CD4-positive, alpha-beta T cell treated with Interleukin-4 for 4 hours (primary cell): ENCODE measurements at regions not wholly inside any gene's neighbourhood (a gene's known extent, or its start where the extent isn't known, plus 50 kb on each side); places are given as distances from the start of the nearest gene placed in this dataset.
"Not testable (repeated sequence)": the region's sequence is repeated elsewhere in the genome, so short reads cannot be mapped to it uniquely, and the experiment has no call there.

ENCODE experiments used
- DNase-seq: peaks from one replicate; pipeline ENCODE4 v3.0.0-alpha.2; 2020

DNA sequence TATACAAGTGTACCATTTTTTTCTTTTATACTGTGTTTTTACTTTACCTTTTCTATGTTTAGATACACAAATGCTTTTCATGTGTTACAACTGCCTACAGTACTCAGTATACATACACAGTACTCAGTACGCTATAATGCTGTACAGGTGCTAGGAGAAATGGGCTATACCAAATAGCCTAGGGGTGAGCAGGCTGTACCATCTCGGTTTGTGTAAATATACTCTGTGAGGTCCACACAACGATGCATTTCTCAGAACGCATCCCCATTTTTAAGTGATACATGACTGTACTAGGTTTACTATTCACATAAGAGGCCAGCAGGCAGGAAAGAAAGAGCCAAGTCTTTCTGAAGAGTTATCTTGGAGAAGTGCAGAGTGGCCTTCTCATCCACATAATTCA, 426.4 kb upstream of the MTPN start:
- no peak for DNase-seq

DNA sequence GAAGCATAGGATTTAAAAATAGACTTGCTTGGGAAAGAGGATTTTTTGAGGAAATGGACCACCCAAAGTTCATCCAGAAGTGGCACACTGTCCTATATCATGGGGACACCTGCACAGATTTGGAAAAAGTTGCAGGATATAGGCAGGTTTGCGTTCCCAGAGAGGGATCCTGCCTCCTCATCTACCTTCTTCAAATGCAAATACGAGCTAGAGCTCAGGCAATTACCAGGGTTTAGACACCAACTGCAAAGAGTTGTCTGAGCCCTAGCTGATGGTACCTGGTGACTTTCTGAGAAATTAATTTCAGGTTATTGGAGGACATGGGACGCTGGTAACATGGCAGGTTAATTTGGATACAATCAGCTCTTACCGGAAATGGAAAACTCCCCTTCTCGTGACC, 423.7 kb upstream of the MTPN start:
- no peak for DNase-seq

DNA sequence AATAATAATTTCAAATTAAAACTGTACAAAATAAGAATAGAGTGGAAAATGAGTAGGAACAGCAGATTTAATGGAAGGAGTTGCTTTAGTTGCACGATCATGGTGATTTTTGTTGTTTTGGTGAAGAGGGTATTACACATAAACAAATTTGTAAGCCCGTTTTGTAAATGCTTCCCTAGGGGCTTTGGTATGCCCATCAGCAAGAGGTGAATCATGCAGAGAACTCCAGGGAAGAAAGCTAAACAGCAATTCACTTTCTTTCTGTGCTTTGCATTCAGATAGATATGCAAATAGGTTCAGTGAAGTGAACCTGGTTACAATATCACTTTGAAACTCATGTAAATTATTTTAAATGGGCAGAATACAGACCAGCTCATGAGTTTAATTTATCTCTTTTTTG, 422.2 kb upstream of the MTPN start:
- no peak for DNase-seq

DNA sequence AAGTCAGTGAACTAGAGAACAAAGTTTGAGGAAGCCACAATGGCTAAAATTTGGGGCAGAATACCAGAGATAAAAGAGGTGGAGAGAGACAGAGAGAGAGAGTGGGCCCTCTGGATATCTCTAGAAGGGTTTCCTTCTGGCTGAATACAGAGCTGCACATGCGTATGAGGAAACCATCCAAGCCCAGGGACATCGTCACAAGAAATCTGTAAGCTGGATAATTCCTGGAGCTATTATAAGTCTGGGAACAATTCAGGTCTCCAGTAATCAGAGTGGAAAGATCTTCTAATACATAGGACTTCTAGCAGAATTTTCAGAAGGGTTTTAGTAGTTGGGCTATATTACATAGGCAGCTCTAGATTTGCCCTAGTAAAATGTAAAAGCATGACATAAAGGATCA, 415.7 kb upstream of the MTPN start:
- DNase-seq, result no peak

DNA sequence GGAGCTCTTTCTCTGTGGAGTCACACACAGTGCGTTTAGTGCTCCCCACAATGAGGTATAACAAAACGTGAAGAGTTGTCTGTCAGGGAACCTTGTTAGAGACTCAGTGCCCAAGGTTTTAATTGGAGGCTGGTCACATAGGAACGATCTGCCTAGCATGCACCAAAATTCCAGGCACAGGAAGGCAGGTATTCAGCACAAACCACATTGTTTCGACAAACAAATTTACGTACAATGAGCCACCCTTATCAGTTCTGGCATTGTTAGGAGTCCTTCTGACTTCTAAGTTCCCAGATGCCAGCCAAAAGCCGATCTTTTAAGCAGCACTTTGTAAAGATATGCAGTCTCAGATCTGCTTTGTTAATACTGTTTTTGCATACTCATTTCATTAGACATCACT, 414.2 kb upstream of the MTPN start:
- DNase-seq, result no peak

DNA sequence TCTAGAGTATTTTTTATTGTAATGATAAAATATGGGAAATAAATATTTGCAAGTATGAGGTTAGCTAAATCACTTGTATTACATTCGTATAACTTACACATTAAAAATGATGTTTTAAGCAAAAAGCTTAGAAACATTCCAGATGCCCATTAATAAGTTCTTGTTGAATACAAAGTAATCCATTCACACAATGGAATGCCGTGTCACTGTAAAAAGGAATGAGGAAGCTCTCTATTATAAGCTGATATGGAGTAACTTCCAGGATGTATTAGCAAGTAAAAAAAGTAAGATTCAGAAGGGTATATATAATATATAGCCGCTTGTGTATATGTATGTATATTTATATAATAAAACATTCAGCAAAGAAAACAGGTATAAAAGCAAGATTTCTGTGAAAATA, 412.8 kb upstream of the MTPN start:
- DNase-seq, result no peak

DNA sequence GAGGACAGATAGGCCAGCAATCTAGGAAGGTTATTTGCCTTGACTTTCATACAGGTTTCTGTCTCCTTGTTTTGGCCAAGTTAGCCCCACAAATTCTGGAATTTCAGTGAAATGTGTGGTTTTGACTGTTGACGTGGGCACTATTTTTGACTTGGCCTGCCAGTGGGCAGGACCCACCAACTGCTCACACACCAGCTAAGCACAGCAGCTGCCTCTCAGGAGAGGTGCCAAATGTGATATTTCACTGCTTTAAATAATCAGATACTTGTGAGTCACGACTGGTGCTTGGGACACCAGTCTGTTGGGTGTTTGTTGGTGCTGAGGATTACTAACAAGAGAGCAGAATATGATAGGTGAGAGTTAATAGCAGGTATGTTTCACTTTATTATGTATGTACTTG, 409.7 kb upstream of the MTPN start:
- no peak for DNase-seq

DNA sequence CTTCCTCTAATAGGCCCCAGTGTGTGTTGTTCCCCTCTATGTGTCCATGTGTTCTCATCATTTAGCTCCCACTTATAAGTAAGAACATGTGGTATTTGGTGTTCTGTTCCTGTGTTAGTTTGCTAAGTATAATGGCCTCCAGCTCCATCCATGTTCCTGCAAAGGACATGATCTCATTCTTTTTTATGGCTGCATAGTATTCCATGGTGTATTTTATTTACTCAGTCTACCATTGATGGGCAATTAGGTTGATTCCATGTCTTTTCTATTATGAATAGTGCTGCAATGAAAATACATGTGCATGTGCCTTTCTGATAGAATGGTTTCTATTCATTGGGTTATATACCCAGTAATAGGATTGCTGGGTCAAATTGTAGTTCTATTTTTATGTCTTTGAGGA, 394.2 kb upstream of the MTPN start:
- not testable (repeated sequence) for DNase-seq

DNA sequence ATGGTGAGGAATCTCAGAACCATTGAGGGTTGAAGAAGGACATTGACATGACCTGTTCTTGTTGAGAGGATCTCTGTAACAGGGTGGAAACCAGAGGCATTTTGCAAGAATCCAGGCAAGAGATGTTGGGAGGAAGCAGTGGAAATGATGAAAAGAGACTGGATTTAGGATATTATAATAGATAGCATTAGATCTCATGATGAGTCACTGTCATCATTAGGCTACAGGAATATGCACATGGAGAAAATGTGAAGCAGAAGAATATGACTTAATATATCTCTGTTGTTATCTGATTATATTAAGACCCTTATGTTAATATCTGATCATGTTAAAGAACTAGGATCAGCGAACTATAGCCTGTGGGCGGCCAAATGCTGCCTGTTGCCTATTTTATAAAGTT, 393.0 kb upstream of the MTPN start:
- no peak for DNase-seq

DNA sequence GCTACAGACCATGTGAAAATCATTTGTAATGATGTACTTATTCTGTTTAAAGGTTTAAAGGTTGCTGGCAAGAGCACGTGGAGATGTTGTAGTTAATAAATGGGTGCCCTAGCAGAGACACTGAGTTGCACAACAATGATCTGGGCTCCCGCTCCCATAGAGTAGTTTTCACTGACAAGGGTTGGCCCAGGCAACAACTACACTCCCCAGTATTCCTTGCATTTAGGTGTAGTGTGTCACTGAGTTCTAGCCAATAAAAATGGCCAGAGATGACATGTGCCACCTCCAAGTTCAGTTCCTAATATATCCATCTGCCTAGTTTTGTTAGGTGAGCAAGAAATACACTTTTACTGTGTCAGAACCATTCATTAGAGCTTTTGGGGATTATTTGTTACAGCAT, 392.1 kb upstream of the MTPN start:
- DNase-seq, result no peak

DNA sequence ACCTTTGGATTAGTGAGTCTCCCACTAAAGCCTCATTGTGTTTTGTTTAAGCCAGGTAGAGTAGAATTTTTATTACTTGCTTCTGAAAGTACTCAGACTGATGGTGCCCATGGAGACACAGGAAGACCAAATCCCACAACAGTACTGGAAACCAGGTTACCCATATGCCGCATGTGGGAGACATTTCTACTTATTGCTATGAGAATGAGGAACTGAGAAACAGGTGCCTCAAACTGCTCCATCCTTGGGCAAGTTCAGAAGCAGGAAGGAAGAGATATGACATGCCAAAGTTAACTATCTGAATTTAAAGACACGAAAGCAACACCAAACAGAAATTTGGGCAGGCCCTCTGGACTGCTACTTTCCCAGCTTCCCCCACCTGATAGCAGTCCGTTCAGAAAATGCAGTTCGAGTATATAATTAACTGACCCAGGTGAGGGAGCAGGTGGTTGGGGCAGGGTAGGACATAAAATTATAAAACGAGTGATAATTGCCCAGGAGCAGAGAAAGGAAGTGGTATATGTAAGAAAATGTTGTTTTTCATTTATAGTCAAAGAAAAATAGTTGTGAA, 382.3 kb upstream of the MTPN start:
- DNase-seq, result no peak

DNA sequence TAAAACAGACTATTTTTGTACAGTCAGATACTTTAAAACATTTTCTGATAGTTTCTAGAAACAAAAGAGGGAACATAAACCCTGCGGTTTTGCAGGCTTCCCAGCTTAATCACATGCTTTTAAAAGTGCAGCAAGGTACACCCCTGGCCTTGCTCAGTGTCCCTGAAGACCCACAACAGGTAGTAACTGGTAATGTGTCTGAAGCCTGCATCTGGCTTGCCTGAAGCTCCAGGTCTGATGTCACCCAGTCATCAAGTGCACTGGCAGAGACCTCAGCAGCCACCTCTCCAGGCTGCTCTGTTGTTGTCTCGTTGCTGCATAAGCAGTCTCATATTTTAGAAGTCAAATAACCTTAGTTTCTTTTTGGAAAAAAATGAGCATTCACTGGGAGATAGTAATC, 376.1 kb upstream of the MTPN start:
- DNase-seq, result no peak

DNA sequence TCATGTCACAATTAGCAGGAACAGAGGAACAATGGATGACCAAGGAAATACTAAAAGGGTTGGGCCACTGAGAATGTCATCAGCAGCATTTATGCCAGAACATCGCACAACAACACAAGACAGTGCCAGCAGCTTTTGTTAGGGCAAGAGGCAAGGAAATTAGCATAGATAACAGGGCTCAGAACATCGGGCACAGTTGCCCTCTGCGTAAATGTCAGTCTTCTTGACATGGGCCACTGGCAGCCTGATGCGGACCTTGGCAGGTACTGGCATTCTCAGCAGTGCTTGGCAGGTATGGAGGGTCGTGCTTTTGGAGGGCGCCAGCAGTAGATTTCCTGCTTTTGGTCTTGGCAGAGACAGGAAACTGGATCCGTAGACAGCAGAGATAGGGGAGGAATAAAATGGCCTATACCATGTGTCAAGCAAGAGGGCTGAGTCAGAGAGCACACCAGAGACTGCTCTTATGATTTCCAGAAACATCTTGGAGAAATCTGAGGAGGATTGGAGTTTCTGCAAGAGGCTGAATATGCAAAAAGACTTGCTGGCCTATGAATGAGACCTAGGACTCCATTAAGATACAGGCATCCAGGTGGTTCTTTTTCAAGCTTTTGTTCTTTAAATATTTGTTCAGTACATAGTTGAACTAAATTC, 371.5 kb upstream of the MTPN start:
- DNase-seq, result no peak

DNA sequence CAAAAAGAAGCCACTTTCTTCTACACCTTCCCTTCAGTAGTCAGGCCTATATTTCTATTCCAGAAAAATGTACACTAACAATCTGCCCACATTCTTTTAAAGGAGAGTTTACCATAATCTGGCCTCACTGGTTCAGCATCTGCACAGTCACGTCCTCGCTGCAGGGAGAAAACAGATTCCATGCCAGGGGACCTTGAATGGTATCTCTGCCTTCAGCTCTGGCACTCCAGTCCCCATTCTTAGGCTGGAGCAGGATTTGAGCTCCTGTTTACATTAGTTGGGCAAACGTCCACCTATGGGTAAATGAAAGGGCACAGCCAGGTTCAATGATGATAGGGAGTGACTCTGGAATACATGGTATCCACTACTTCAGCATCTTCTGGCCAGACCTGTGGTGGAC, 371.0 kb upstream of the MTPN start:
- DNase-seq, result no peak

DNA sequence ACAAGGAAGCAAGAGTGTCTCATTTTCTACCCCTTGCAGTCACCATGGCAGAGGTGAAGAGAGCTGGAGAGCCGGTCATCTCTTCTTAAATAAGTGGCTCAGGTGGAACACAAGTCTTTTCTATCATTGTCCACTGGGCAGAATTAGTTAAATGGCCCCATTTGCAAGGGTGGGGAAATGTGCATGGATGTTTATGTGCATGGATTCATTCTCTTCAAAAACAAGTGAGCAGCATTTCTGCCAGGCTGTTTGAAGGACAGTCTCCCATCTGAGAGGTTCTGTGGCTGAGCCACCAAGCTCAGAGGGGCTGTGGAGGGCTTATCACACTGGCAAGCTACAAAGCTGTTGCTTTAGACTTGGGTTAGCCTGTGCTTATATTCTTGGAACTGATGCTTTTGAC, 370.3 kb upstream of the MTPN start:
- no peak for DNase-seq

DNA sequence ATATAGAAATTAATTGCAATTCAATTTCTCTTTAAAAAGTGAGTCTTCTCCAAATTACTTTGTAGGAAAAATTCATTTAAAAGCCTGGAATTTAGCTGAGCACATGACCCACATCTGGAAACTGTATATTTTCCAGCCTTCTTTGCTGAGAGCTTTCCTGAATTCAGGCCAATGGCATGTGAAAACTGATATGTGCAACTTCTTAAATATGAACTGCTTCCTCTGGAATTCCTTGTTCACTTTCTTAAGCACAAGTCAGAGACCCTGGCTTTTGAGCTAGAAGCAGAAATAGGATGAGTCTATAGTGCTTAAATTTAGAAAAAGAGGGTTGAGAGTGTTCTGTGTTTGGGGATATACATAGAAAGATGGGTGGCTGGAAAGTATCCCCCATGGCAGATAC, 365.1 kb upstream of the MTPN start:
- no peak for DNase-seq

DNA sequence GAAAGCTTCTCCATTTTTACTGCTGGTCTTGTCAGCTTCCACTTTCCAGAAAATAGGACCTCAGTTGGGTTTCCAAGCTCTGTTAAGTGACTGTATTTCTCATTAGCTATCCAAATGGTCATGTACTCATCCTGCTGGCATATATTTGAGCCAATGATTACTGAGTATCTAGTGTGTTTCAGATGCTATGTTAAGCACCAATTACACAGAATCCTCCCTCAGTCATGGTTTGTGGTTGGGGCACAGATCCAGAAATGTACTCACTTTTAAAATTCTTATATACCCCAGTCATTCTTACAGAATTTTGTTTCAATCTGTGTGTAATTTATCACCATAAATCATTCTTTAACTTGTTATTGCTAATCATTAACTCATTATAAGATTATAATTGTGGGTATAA, 362.3 kb upstream of the MTPN start:
- DNase-seq, result no peak

DNA sequence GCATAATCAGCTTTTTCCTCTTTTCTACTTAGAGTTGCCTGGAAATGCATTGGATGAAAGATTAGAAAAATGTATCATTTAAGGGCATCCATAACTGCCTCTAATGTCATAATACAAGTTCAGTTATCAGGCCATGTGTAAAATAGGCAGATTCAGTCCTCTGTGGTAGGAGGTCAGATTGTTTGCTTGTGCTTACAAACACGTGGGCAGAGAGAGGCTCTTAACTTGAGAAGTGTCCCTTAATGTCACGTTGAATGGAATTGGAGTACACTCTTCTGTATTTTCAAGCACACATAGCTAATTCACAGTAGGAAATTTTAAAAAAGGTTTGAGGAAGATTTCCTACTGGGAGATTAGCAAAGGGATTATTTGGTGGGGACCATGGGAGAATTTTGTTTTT, 359.8 kb upstream of the MTPN start:
- no peak for DNase-seq

DNA sequence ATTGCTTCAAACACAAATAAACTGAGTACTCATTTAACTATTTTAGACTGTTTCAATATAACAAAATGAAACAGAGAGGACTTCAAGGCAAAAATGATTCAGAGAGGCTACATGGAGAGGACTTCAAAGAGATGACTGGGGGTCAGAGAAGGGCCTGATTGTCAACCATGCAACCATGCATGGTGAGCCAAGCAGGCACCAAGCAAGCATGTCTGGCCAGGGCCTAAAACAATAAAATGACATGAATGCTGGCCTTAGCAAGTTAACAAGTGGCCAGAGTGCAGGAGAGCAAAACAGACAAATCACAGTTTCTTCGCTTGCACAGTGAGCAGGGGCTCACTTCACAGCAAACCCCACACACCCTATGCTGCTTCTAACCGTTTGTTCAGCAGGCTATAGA, 356.5 kb upstream of the MTPN start:
- DNase-seq, result no peak

DNA sequence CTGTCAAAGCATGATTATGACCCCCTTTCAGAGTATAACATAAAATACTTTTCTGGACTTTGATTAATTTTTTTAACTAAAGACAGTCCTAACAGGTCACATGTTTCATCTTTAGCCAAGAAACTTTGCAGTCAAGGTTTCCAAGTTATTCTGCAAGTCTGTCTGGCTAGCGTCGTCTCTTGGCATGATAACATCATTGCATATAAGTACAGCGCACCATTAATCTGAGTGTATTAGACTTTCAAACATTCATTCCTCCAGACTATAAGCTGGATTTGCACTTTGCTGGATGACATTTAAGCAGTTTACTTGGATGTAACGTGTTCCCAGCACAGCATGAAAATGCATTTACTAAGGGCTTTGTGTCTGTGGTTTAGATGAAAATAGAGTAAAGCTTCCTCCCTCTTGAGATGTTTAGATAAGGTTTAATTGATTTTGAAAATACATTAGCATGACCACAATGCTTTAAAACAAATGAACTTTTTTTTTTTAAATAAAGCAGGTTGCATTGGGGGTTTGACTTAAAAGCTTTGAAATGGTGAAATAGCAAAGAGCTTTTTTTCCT, 349.0 kb upstream of the MTPN start:
- DNase-seq, result no peak

DNA sequence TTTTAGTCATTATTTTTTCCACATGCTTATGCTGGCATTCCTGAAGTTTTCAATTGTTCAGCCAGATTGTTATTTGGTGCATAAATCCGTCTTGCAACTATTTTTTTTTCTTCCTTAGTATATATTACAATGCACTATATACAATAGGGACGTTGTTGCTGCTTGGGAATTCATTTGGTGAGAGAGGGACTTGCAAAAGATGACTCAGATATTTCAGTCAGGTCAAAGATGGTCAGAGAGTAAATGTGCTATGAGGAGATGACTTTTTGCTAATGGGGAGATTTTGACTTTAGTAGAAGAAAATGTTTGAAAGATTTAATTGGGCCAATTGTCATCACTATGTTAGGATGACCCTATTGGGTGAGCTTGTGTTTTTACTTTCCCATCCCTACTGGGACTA, 348.4 kb upstream of the MTPN start:
- DNase-seq, result no peak

DNA sequence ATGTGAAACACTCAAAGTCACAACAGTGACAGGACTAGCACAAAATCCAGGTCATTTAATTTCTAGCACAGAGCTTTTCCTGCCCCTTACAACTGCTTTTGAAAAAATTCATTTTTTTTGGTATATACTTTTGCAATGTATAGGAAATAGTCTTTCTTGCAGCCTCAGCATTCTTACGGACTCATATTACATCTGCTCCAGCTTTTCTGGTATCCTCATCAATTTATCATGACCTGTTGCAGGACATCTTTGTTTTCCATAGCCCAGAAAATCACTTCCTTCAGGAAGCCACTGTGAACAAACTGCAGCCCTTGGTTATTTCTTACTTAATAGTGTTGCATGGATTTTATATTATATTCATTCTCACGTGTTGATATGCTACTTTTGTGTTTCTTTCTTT, 347.9 kb upstream of the MTPN start:
- DNase-seq, result no peak

DNA sequence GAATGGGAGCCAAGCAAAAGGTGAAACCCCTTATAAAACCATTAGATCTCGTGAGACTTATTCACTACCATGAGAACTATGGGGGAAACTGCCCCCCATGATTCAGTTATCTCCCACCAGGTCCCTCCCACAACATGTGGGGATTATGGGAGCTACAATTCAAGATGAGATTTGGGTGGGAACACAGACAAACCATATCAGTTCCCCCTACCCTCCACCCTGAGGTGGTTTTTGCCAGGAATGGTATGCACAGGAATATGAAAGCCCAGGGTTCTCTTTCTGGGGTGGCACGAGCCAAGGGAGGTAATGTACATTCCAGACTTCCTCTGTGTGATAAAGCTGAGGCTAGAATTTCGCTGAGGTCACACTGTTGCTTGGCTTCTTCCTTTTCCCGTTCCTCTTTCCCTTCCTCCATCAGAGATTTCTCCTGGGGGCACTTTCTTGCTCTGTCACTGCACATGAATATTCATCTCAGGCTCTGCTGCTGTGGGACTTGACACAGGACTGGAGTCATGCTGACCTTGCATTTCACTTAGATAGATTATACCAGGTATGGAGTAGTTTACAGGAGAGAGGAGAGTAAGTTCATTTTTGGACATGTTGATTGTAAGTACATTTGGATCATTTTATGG, 347.0 kb upstream of the MTPN start:
- no peak for DNase-seq

DNA sequence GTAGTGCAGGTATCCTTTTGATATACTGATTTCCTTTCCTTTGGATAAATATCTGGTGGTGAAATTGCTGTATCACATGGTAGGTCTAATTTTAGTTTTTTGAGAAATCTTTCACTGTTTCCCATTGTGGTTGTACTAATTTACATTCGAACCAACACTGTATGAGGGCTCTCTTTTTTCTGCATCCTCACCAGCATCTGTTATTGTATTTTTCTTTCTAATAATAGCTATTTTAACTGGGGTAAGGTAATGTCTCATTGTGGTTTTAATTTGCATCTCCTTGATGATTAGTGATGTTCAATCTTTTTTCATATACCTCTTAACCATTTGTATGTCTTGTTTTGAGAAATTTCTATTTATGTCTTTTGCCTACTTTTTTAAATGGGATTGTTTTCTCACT, 335.4 kb upstream of the MTPN start:
- DNase-seq, result no peak

DNA sequence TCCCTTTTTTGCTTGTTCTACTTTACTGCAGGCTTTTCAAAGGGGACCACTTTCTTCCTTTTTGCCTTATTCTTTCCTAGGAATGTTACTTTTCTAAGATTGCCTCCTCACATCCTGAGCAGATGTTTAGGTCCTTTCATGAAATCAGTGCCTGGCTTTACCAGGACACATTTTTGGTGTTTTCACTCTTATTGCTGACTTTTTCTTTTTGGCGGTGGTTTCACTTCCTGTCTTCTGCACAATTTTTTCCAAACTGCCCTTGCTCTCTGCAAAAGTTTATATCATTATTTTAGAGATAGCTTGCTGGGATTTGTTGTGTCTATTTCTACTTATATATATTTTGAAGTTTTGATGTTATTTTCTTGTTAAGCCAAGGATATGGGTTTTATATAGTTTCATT, 332.2 kb upstream of the MTPN start:
- DNase-seq, result no peak
